ENCODE measurements at regions not wholly inside any gene's neighbourhood (a gene's known extent, or its start where the extent isn't known, plus 50 kb on each side); places are given as distances from the start of the nearest gene placed in this dataset.

GRCh38 chr14:22423958-22424357 is 165.1 kb downstream of the DAD1 start:
- Histone ChIP-seq H2BK20ac (ENCODE audit: low read length) (no peak overlapping the region), H3K27me3 (replicated peaks in 1 of 4; ENCODE audit: control insufficient read depth in 3 of 4, extremely low read depth in 1 of 4, insufficient read depth in 3 of 4, low read length in 3 of 4) (no peaks in the 10 kb centered on the region), H2BK5ac (ENCODE audit: low read depth, low read length) (no peak overlapping the region), H2AFZ (ENCODE audit: low read length) (no peak overlapping the region), H3K56ac (replicated peaks; ENCODE audit: insufficient read length, low read depth, low read length) (no peak overlapping the region), H3K4me3 (ENCODE audit: extremely low read depth in 1 of 4, insufficient read depth in 2 of 4, low read depth in 3 of 4, low read length in 4 of 4) (no peak overlapping the region), H3K4me1 (replicated peaks in 1 of 4; ENCODE audit: control insufficient read depth in 3 of 4, insufficient read depth in 4 of 4, low read length in 3 of 4) (peaks cover 0 to 2% (median 0%) of the 10 kb centered on the region in 4 experiments; a peak in 1 of 7 replicates), H3K23ac (ENCODE audit: insufficient read length) (no peak overlapping the region), H3K36me3 (ENCODE audit: control insufficient read depth in 2 of 4, insufficient read depth in 4 of 4, low read length in 3 of 4) (no peaks in the 10 kb centered on the region), H4K5ac (ENCODE audit: insufficient read length, low read depth, low read length) (no peak overlapping the region), H3K4me2 (ENCODE audit: insufficient read depth in 1 of 2, low read depth in 2 of 2, low read length in 2 of 2) (no peak overlapping the region), H3K4ac (replicated peaks; ENCODE audit: insufficient read length, low read depth, low read length) (no peak overlapping the region), H3K27ac (ENCODE audit: low read depth, low read length) (no peak overlapping the region), H2AK5ac (ENCODE audit: low read depth, low read length) (no peak overlapping the region), H3K79me1 (ENCODE audit: low read depth, low read length) (no peaks in the 10 kb centered on the region), H3K79me2 (ENCODE audit: control insufficient read depth in 1 of 2, insufficient read depth in 2 of 2, low read length in 2 of 2) (no peaks in the 10 kb centered on the region), H2BK12ac (ENCODE audit: low read depth, low read length) (no peak overlapping the region), H2BK15ac (ENCODE audit: low read length) (no peak overlapping the region), H3K9me3 (ENCODE audit: insufficient read depth in 2 of 2, low read depth in 1 of 2, low read length in 1 of 2) (no peaks in the 10 kb centered on the region), H2BK120ac (replicated peaks; ENCODE audit: low read depth, low read length) (no peak overlapping the region), H3K23me2 (ENCODE audit: low read depth, low read length) (no peaks in the 10 kb centered on the region), H4K8ac (ENCODE audit: extremely low read depth, insufficient read depth, low read length) (no peak overlapping the region), H4K91ac (replicated peaks; ENCODE audit: insufficient read length, low read length) (no peak overlapping the region), H3K18ac (ENCODE audit: extremely low read depth, low read length) (no peak overlapping the region), H3K14ac (ENCODE audit: insufficient read length) (no peak overlapping the region), H3K9ac (replicated peaks in 1 of 4; ENCODE audit: extremely low read depth in 1 of 4, low read depth in 3 of 4, low read length in 3 of 4) (no peak overlapping the region), H4K20me1 (replicated peaks in 1 of 2; ENCODE audit: control insufficient read depth in 1 of 2, insufficient read depth in 2 of 2, low read length in 2 of 2) (no peaks in the 10 kb centered on the region)
- ChIA-PET POLR2A (ENCODE audit: partially characterized antibody) (no interaction called here), CTCF (ENCODE audit: partially characterized antibody) (interaction anchor here (1.1 to 2.2 kb wide), 4 partner anchors 11 to 145 kb away, joined by 3 to 4 read pairs (median 4); no protein-coding TSS in a partner anchor)
- DNase-seq (ENCODE audit: low read depth in 1 of 2, low spot score in 2 of 2) (no peak), FAIRE-seq (no peak)
- 80% methylated on average over 4 of the region's 4 CpGs; no CpG with 5 or more reads in 1 of the 2 experiments for WGBS, 2 experiments (ENCODE audit: extremely low coverage in 1 of 2, insufficient coverage in 1 of 2, insufficient read length in 1 of 2, insufficient replicate concordance in 2 of 2, low coverage in 1 of 2, low lambda C conversion rate in 2 of 2, missing lambda C conversion rate in 1 of 2)
- TF ChIP-seq RFX5 (IDR thresholded peaks at IDR 0.05; ENCODE audit: borderline replicate concordance, low read depth, low read length) (no peak), YY1 (IDR thresholded peaks at IDR 0.05; ENCODE audit: low read depth, low read length) (no peak), POLR2AphosphoS5 (IDR thresholded peaks at IDR 0.05; ENCODE audit: low read depth, low read length) (no peak)
